Mucosa of rectum (tissue), 2 donors: ENCODE measurements at regions not wholly inside any gene's neighbourhood (a gene's known extent, or its start where the extent isn't known, plus 50 kb on each side); places are given as distances from the start of the nearest gene placed in this dataset.
"Not testable (repeated sequence)": the region's sequence is repeated elsewhere in the genome, so short reads cannot be mapped to it uniquely, and the experiment has no call there.

ENCODE experiments used
- H3K27ac ChIP-seq, 2 donors: one replicate each; pipeline ENCODE4 v1.7.0; 2013; ENCODE audit warnings: inconsistent platforms in 2 of 2, low read depth in 2 of 2, low read length in 2 of 2
- H3K27me3 ChIP-seq, 2 donors: one replicate each; pipeline ENCODE4 v1.7.0; 2013; ENCODE audit warnings: low read length in 2 of 2; ENCODE audit not compliant: control insufficient read depth in 2 of 2, insufficient read depth in 2 of 2
- H3K36me3 ChIP-seq, 2 donors: one replicate each; pipeline ENCODE4 v1.7.0; 2013; ENCODE audit warnings: low read length in 2 of 2; ENCODE audit not compliant: control insufficient read depth in 2 of 2, insufficient read depth in 2 of 2
- H3K4me1 ChIP-seq, 2 donors: one replicate each; pipeline ENCODE4 v1.7.0; 2013; ENCODE audit warnings: low read length in 2 of 2, mild to moderate bottlenecking in 1 of 2; ENCODE audit not compliant: control insufficient read depth in 2 of 2, insufficient read depth in 2 of 2
- H3K4me3 ChIP-seq, 2 donors: one replicate each; pipeline ENCODE4 v1.7.0; 2013; ENCODE audit warnings: low read length in 2 of 2
- H3K9ac ChIP-seq, 2 donors: one replicate each; pipeline ENCODE4 v1.7.0; 2013; ENCODE audit warnings: low read length in 2 of 2, low read depth in 1 of 2, mild to moderate bottlenecking in 1 of 2
- H3K9me3 ChIP-seq, 2 donors: one replicate each; pipeline ENCODE4 v1.7.0; 2013; ENCODE audit warnings: low read length in 2 of 2; ENCODE audit not compliant: control insufficient read depth in 2 of 2
- donor health status: healthy.
- donor health status: Normal muscosa, but diverticular disease.

GRCh38 chr13:85557691-85558467 is 241.3 kb downstream of the SLITRK6 start:
- H3K36me3 ChIP-seq, result no peaks in the 10 kb centered on the region
- H3K4me3 ChIP-seq, result no peak overlapping the region
- H3K9ac ChIP-seq, result no peak overlapping the region
- H3K9me3 ChIP-seq, result no peaks in the 10 kb centered on the region
- H3K27ac ChIP-seq, result no peak overlapping the region
- H3K4me1 ChIP-seq, result no peaks in the 10 kb centered on the region
- no peaks in the 10 kb centered on the region for H3K27me3 ChIP-seq

- Histone ChIP-seq H3K27ac (no peak overlapping the region), H3K4me1 (no peaks in the 10 kb centered on the region)
These were observed 248.2 kb downstream of the SLITRK6 start for GRCh38 chr13:85551012-85551411.

GRCh38 chr13:85549819-85550218 is 249.4 kb downstream of the SLITRK6 start:
- no peaks in the 10 kb centered on the region for H3K36me3 ChIP-seq
- H3K27ac ChIP-seq, result no peak overlapping the region
- no peak overlapping the region for H3K9ac ChIP-seq
- H3K27me3 ChIP-seq, result no peaks in the 10 kb centered on the region
- no peaks in the 10 kb centered on the region for H3K4me1 ChIP-seq
- peaks cover 0 to 2% of the 10 kb centered on the region in 2 donors for H3K9me3 ChIP-seq
- H3K4me3 ChIP-seq, result no peak overlapping the region

More at GRCh38 chr13:85551012-85551411, 248.2 kb downstream of the SLITRK6 start:
- Histone ChIP-seq H3K9ac (no peak overlapping the region), H3K36me3 (no peaks in the 10 kb centered on the region), H3K4me3 (no peak overlapping the region), H3K9me3 (peaks cover 0 to 2% of the 10 kb centered on the region in 2 donors), H3K27me3 (no peaks in the 10 kb centered on the region)

GRCh38 chr13:85548845-85549244 is 250.4 kb downstream of the SLITRK6 start:
- H3K36me3 ChIP-seq, H3K4me3 ChIP-seq, H3K9me3 ChIP-seq, H3K27me3 ChIP-seq, H3K4me1 ChIP-seq, H3K27ac ChIP-seq, H3K9ac ChIP-seq: not testable (repeated sequence)

- Histone ChIP-seq H3K4me3 (no peak overlapping the region), H3K9ac (no peak overlapping the region), H3K36me3 (no peaks in the 10 kb centered on the region), H3K4me1 (no peaks in the 10 kb centered on the region), H3K27me3 (no peaks in the 10 kb centered on the region), H3K9me3 (peaks cover 0 to 2% of the 10 kb centered on the region in 2 donors), H3K27ac (no peak overlapping the region)
These were observed 253.4 kb downstream of the SLITRK6 start for GRCh38 chr13:85545771-85546170.

- H3K9me3 ChIP-seq, result peaks cover 0 to 2% of the 10 kb centered on the region in 2 donors
- H3K4me3 ChIP-seq, result no peak overlapping the region
- H3K4me1 ChIP-seq, result no peaks in the 10 kb centered on the region
- no peaks in the 10 kb centered on the region for H3K27me3 ChIP-seq
- no peaks in the 10 kb centered on the region for H3K36me3 ChIP-seq
- no peak overlapping the region for H3K9ac ChIP-seq
- no peak overlapping the region for H3K27ac ChIP-seq
These were observed 254.5 kb downstream of the SLITRK6 start for GRCh38 chr13:85544756-85545155.

- H3K9ac ChIP-seq, result no peak overlapping the region
- peaks cover 0 to 2% of the 10 kb centered on the region in 2 donors for H3K9me3 ChIP-seq
- no peaks in the 10 kb centered on the region for H3K4me1 ChIP-seq
- no peak overlapping the region for H3K27ac ChIP-seq
- H3K27me3 ChIP-seq, result no peaks in the 10 kb centered on the region
- H3K4me3 ChIP-seq, result no peak overlapping the region
- H3K36me3 ChIP-seq, result no peaks in the 10 kb centered on the region
These were observed 256.1 kb downstream of the SLITRK6 start for GRCh38 chr13:85543144-85543543.

- H3K36me3 ChIP-seq, result no peaks in the 10 kb centered on the region
- no peaks in the 10 kb centered on the region for H3K4me1 ChIP-seq
- H3K27me3 ChIP-seq, result no peaks in the 10 kb centered on the region
- H3K9ac ChIP-seq, result no peak overlapping the region
- H3K4me3 ChIP-seq, result no peak overlapping the region
- no peaks in the 10 kb centered on the region for H3K9me3 ChIP-seq
- no peak overlapping the region for H3K27ac ChIP-seq
These were observed 257.7 kb downstream of the SLITRK6 start for GRCh38 chr13:85541476-85541875.

- Histone ChIP-seq H3K4me1 (no peaks in the 10 kb centered on the region), H3K27me3 (no peaks in the 10 kb centered on the region), H3K27ac (no peak overlapping the region)
These were observed 260.3 kb downstream of the SLITRK6 start for GRCh38 chr13:85538957-85539356.

GRCh38 chr13:85537601-85538000 is 261.6 kb downstream of the SLITRK6 start:
- H3K27ac ChIP-seq, result no peak overlapping the region
- H3K9ac ChIP-seq, result no peak overlapping the region
- H3K9me3 ChIP-seq, result no peaks in the 10 kb centered on the region
- no peak overlapping the region for H3K4me3 ChIP-seq
- H3K36me3 ChIP-seq, result no peaks in the 10 kb centered on the region
- H3K27me3 ChIP-seq, result no peaks in the 10 kb centered on the region
- H3K4me1 ChIP-seq, result no peaks in the 10 kb centered on the region

More at GRCh38 chr13:85538957-85539356, 260.3 kb downstream of the SLITRK6 start:
- no peak overlapping the region for H3K4me3 ChIP-seq
- H3K36me3 ChIP-seq, result no peaks in the 10 kb centered on the region
- no peaks in the 10 kb centered on the region for H3K9me3 ChIP-seq
- H3K9ac ChIP-seq, result no peak overlapping the region
